Colonic mucosa (tissue), 4 donors: ENCODE measurements at regions not wholly inside any gene's neighbourhood (a gene's known extent, or its start where the extent isn't known, plus 50 kb on each side); places are given as distances from the start of the nearest gene placed in this dataset.
"Not testable (repeated sequence)": the region's sequence is repeated elsewhere in the genome, so short reads cannot be mapped to it uniquely, and the experiment has no call there.

Source experiments
- DNase-seq: peaks from one replicate; pipeline ENCODE4 v3.0.0-alpha.2; 2020
- H3K27ac ChIP-seq: fragments of 200-600 bp; one replicate; pipeline ENCODE4 v1.8.0; 2021
- H3K27me3 ChIP-seq: fragments of 200-600 bp; one replicate; pipeline ENCODE4 v1.8.0; 2021
- H3K36me3 ChIP-seq: fragments of 200-600 bp; one replicate; pipeline ENCODE4 v1.8.0; 2021
- H3K4me1 ChIP-seq: fragments of 200-600 bp; one replicate; pipeline ENCODE4 v1.8.0; 2021; ENCODE audit warnings: mild to moderate bottlenecking
- H3K4me3 ChIP-seq: fragments of 200-600 bp; one replicate; pipeline ENCODE4 v1.8.0; 2021
- H3K9ac ChIP-seq, 2 donors: one replicate each; pipeline ENCODE4 v1.7.0; 2013; ENCODE audit warnings: control low read depth in 2 of 2, low read depth in 2 of 2, low read length in 2 of 2
- H3K9me3 ChIP-seq: fragments of 200-600 bp; one replicate; pipeline ENCODE4 v1.8.0; 2021
- CTCF ChIP-seq: fragments of 200-600 bp; IDR thresholded peaks from one replicate; pipeline ENCODE4 v1.8.0; 2022; ENCODE audit warnings: antibody characterized with exemption, mild to moderate bottlenecking
- intact Hi-C: fragments of 100-400 bp; cut with DNase I; formaldehyde crosslinking; loops from one replicate; pipeline ENCODE4 v1.14.1; 2022
- donor health status: healthy.
- donor health status: DM: no; HTN: no; CAD: no.
- donor health status: DM: no; HTN: no; CAD: no.

DNA sequence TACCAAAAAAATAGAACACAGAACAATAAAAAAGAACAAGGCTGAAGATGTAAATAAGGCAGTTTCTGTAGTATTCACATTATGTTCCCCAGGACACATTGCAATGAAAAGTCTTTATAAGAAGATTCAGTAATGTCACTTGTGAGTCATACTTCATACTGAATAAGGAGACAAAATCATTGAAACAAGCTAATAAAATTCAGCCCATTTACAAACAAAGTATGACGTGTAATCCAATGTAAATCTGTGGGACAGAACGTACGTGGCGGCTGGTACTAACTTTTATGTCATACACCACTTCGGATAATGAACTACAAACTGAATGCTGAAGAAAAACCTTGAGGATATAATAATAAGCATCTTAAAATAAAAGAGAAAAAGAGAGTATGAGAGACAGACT is 512.8 kb upstream of the MIR17HG start:
- no peaks in the 10 kb centered on the region for H3K4me1 ChIP-seq
- no peaks in the 10 kb centered on the region for H3K36me3 ChIP-seq
- no peaks in the 10 kb centered on the region for H3K27me3 ChIP-seq
- intact Hi-C loops: no loop called here
- H3K4me3 ChIP-seq: no peak overlapping the region
- no peak for TF ChIP-seq CTCF
- no peak overlapping the region for H3K27ac ChIP-seq
- DNase-seq: no peak
- no peak overlapping the region for H3K9ac ChIP-seq
- no peaks in the 10 kb centered on the region for H3K9me3 ChIP-seq

- intact Hi-C loops: no loop called here
- no peak overlapping the region for H3K4me3 ChIP-seq
- H3K9ac ChIP-seq: no peak overlapping the region
- DNase-seq: no peak
- no peaks in the 10 kb centered on the region for H3K27me3 ChIP-seq
- no peak overlapping the region for H3K27ac ChIP-seq
- no peaks in the 10 kb centered on the region for H3K4me1 ChIP-seq
- no peaks in the 10 kb centered on the region for H3K36me3 ChIP-seq
- H3K9me3 ChIP-seq: no peaks in the 10 kb centered on the region
- TF ChIP-seq CTCF: no peak
These were observed 511.7 kb upstream of the MIR17HG start for GRCh38 chr13:90835826-90836225.

DNA sequence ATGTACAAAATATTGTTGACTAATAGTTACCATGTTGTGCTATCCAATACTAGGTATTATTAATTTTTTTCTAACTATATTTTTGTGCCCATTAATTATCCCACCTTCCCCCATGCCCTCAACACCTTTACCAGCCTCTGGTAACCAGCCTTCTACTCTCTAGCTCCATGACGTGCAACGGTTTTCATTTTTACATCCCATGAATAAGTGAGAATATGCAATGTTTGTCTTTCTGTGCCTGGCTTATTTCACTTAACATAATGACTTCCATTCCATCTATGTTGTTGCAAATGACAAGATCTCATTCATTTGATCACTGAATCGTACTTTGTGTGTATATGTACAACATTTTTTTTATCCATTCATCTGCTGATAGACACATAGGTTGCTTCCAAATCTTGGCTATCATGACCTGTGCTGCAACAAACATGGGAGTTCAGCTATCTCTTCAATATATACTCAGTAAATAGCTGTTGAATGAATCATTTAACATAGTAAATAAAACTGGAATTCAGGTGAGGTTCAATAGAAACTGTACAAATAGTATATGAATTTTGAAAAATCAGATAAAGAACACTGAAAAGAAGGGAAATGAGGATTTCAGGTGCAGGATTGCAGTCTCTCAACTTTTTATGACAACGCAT is 509.0 kb upstream of the MIR17HG start:
- Histone ChIP-seq H3K9me3 (no peaks in the 10 kb centered on the region), H3K36me3 (no peaks in the 10 kb centered on the region), H3K4me3 (no peak overlapping the region), H3K9ac (no peak overlapping the region), H3K27ac (no peak overlapping the region), H3K27me3 (no peaks in the 10 kb centered on the region), H3K4me1 (no peaks in the 10 kb centered on the region)
- DNase-seq: no peak
- intact Hi-C loops: no loop called here
- no peak for TF ChIP-seq CTCF

DNA sequence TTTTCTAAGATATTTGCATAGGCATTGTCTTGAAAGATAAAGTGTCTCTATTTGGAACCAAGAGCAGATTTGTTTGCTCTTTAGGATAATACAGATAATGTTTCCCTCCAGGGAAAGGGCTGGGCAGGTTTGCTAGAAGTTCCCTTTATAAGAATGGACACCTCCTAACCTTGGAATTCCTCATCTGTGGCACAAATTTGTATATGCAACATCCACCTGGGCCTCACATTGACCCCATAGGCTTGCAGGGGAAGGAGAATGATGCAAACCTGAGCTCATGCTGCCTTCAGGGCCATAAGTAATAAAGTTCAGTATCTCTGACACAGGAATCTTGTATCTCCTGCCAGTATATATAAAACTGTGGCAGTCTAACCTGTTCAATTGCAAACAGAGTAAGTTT is 508.4 kb upstream of the MIR17HG start:
- intact Hi-C loops: no loop called here
- no peak for TF ChIP-seq CTCF
- Histone ChIP-seq H3K27me3 (no peaks in the 10 kb centered on the region), H3K9ac (no peak overlapping the region), H3K9me3 (no peaks in the 10 kb centered on the region), H3K4me3 (no peak overlapping the region), H3K4me1 (no peaks in the 10 kb centered on the region), H3K27ac (no peak overlapping the region), H3K36me3 (no peaks in the 10 kb centered on the region)
- DNase-seq: no peak

GRCh38 chr13:90846936-90847335 is 500.6 kb upstream of the MIR17HG start:
- Histone ChIP-seq H3K4me3 (no peak overlapping the region), H3K27ac (no peak overlapping the region), H3K9me3 (no peaks in the 10 kb centered on the region), H3K9ac (no peak overlapping the region), H3K4me1 (no peaks in the 10 kb centered on the region), H3K27me3 (no peaks in the 10 kb centered on the region), H3K36me3 (no peaks in the 10 kb centered on the region)
- no peak for DNase-seq
- intact Hi-C loops: no loop called here
- TF ChIP-seq CTCF: no peak

- not testable (repeated sequence) for H3K36me3 ChIP-seq, H3K27ac ChIP-seq
These were observed 493.8 kb upstream of the MIR17HG start for GRCh38 chr13:90853666-90854065.

More at GRCh38 chr13:90853666-90854065, 493.8 kb upstream of the MIR17HG start:
- DNase-seq, H3K27me3 ChIP-seq, intact Hi-C loops, H3K9me3 ChIP-seq, H3K4me3 ChIP-seq, H3K9ac ChIP-seq, H3K4me1 ChIP-seq: not testable (repeated sequence)
